Transverse colon (tissue), 4 donors: ENCODE measurements at regions not wholly inside any gene's neighbourhood (a gene's known extent, or its start where the extent isn't known, plus 50 kb on each side); places are given as distances from the start of the nearest gene placed in this dataset.

Experiments used
- DNase-seq: peaks from one replicate; pipeline ENCODE4 v3.0.0-alpha.2; 2019
- H3K27ac ChIP-seq, 4 donors: fragments of 200-600 bp; sonication (generic); 2 replicates each; pipeline ENCODE4 v1.5.1; 2016 to 2018; ENCODE audit warnings: inconsistent platforms in 4 of 4
- H3K27me3 ChIP-seq: fragments of 200-600 bp; sonication (generic); 2 replicates; pipeline ENCODE4 v1.5.1; 2017; ENCODE audit warnings: inconsistent platforms
- H3K36me3 ChIP-seq, 4 donors: fragments of 200-600 bp; sonication (generic); 2 replicates each; pipeline ENCODE4 v1.5.1; 2017 to 2019; ENCODE audit warnings: inconsistent platforms in 4 of 4
- H3K4me1 ChIP-seq, 4 donors: fragments of 200-600 bp; sonication (generic); 2 replicates each; pipeline ENCODE4 v1.5.1; 2017 to 2020; ENCODE audit warnings: inconsistent platforms in 4 of 4
- H3K4me3 ChIP-seq, 4 donors: fragments of 200-600 bp; sonication (generic); 1 replicate in 1 of 4; 2 replicates in 3 of 4; pipeline versions ENCODE4 v1.5.1 to v1.6.1; 2017 to 2019; ENCODE audit warnings: inconsistent platforms in 4 of 4
- H3K9me3 ChIP-seq, 2 donors: fragments of 200-600 bp; sonication (generic); 2 replicates each; pipeline ENCODE4 v1.5.1; 2017 to 2019; ENCODE audit warnings: inconsistent platforms in 2 of 2
- CTCF ChIP-seq, 5 experiments: fragments of 200-600 bp in 3 of 5; fragments of 450-650 bp in 2 of 5; sonication (generic) in 3 of 5; IDR thresholded peaks; 1 replicate in 2 of 5; 2 replicates in 3 of 5; pipeline ENCODE4 v1.5.1; 2016 to 2017; ENCODE audit warnings: antibody characterized with exemption in 5 of 5, inconsistent platforms in 3 of 5, mild to moderate bottlenecking in 2 of 5, moderate library complexity in 1 of 5
- EP300 ChIP-seq: sonication (generic); formaldehyde crosslinking; IDR thresholded peaks from one replicate; pipeline ENCODE4 v1.6.1; 2017; ENCODE audit warnings: antibody characterized with exemption, low read depth
- POLR2A ChIP-seq: fragments of 450-650 bp; IDR thresholded peaks from one replicate; pipeline ENCODE4 v1.6.1; 2016; ENCODE audit warnings: antibody characterized with exemption, mild to moderate bottlenecking, moderate library complexity
- POLR2AphosphoS5 ChIP-seq, 3 donors: sonication (generic); formaldehyde crosslinking; IDR thresholded peaks; one replicate each; pipeline ENCODE4 v1.6.1; 2016; ENCODE audit warnings: antibody characterized with exemption in 3 of 3
- WGBS, 2 donors: methylation state at CpG; one replicate each; pipeline ENCODE4 v1.1.5; 2018; ENCODE audit warnings: low coverage in 1 of 2; 5-methylcytosine and 5-hydroxymethylcytosine counted together
- in situ Hi-C, 4 donors: fragments of 200-750 bp; cut with MboI; loops; one replicate each; pipeline versions ENCODE4 v1.15.0 to v1.15.1; 2017; ENCODE audit warnings: low sequenced_read_pairs in 3 of 4, low pct_ligation_motif_present in 1 of 4, low pct_unique_long_range_greater_than_20kb in 1 of 4
- intact Hi-C: fragments of 100-400 bp; cut with DNase I; formaldehyde crosslinking; loops from one replicate; pipeline ENCODE4 v1.15.1; 2023; ENCODE audit warnings: low total_unique reads

- DNase-seq, result no peak
- WGBS, 2 donors, result 86 to 100% methylated on average over 1 of the region's 1 CpG
These were observed 274.3 kb upstream of the CNTN4 start for GRCh38 chr3:1824359-1824758.

GRCh38 chr3:1828519-1828918 lies 270.1 kb upstream of the CNTN4 start:
- Histone ChIP-seq H3K9me3 (no peaks in the 10 kb centered on the region), H3K4me1 (no peaks in the 10 kb centered on the region), H3K4me3 (no peak overlapping the region), H3K27ac (no peak overlapping the region), H3K36me3 (no peaks in the 10 kb centered on the region), H3K27me3 (no peaks in the 10 kb centered on the region)
- WGBS, 2 donors, result 83 to 87% methylated on average over 1 of the region's 1 CpG
- in situ Hi-C loops, result no loop called here
- no peak for DNase-seq
- TF ChIP-seq POLR2A (no peak), POLR2AphosphoS5 (IDR thresholded peaks at IDR 0.05) (no peak), CTCF (IDR thresholded peaks at IDR 0.05) (no peak), EP300 (no peak)
- intact Hi-C loops, result loop anchor here (5.0 kb wide), 1 partner anchor 1356 kb away; no protein-coding TSS in a partner anchor

More at GRCh38 chr3:1824359-1824758, 274.3 kb upstream of the CNTN4 start:
- Histone ChIP-seq H3K4me1 (no peaks in the 10 kb centered on the region), H3K36me3 (no peaks in the 10 kb centered on the region), H3K4me3 (no peak overlapping the region), H3K27ac (no peak overlapping the region), H3K9me3 (no peaks in the 10 kb centered on the region), H3K27me3 (no peaks in the 10 kb centered on the region)
- intact Hi-C loops (no loop called here), in situ Hi-C loops (no loop called here)
- TF ChIP-seq EP300 (no peak), POLR2AphosphoS5 (IDR thresholded peaks at IDR 0.05) (no peak), CTCF (IDR thresholded peaks at IDR 0.05) (no peak), POLR2A (no peak)

GRCh38 chr3:1830851-1831250 lies 267.8 kb upstream of the CNTN4 start:
- intact Hi-C loops (no loop called here), in situ Hi-C loops (no loop called here)
- H3K9me3 ChIP-seq, result no peaks in the 10 kb centered on the region
- H3K4me3 ChIP-seq, result no peak overlapping the region
- DNase-seq, result no peak
- no peaks in the 10 kb centered on the region for H3K36me3 ChIP-seq
- TF ChIP-seq CTCF (IDR thresholded peaks at IDR 0.05) (no peak), POLR2AphosphoS5 (IDR thresholded peaks at IDR 0.05) (no peak), POLR2A (no peak), EP300 (no peak)
- WGBS, 2 donors, result 52 to 70% methylated on average over 3 of the region's 3 CpGs
- no peaks in the 10 kb centered on the region for H3K27me3 ChIP-seq
- no peaks in the 10 kb centered on the region for H3K4me1 ChIP-seq
- no peak overlapping the region for H3K27ac ChIP-seq

- no peaks in the 10 kb centered on the region for H3K9me3 ChIP-seq
- no peaks in the 10 kb centered on the region for H3K4me1 ChIP-seq
- H3K36me3 ChIP-seq, result no peaks in the 10 kb centered on the region
- no peak overlapping the region for H3K27ac ChIP-seq
- in situ Hi-C loops (no loop called here), intact Hi-C loops (no loop called here)
- H3K27me3 ChIP-seq, result no peaks in the 10 kb centered on the region
- no peak overlapping the region for H3K4me3 ChIP-seq
- no peak for TF ChIP-seq POLR2A
- no peak for TF ChIP-seq CTCF (IDR thresholded peaks at IDR 0.05)
- TF ChIP-seq EP300, result no peak
- TF ChIP-seq POLR2AphosphoS5 (IDR thresholded peaks at IDR 0.05), result no peak
- no peak for DNase-seq
- 85 to 94% methylated on average over 3 of the region's 3 CpGs for WGBS, 2 donors
These were observed 266.3 kb upstream of the CNTN4 start for GRCh38 chr3:1832395-1832794.
